OCI-LY1 (cell line): ENCODE measurements at regions not wholly inside any gene's neighbourhood (a gene's known extent, or its start where the extent isn't known, plus 50 kb on each side); places are given as distances from the start of the nearest gene placed in this dataset.

Experiments used
- H2AFZ ChIP-seq: fragments of 200-600 bp; sonication (generic), shearing (Covaris generic); 2 replicates; pipeline ENCODE4 v1.6.0; 2014; ENCODE audit warnings: antibody characterized with exemption, mild to moderate bottlenecking, low read length
- H3F3A ChIP-seq: fragments of 200-600 bp; sonication (generic), shearing (Covaris generic); 2 replicates; pipeline ENCODE4 v1.6.0; 2014; ENCODE audit warnings: mild to moderate bottlenecking, antibody characterized with exemption, low read length, moderate library complexity; ENCODE audit not compliant: insufficient read depth
- H3K27ac ChIP-seq: fragments of 200-600 bp; sonication (generic); 2 replicates; pipeline ENCODE4 v1.5.1; 2014; ENCODE audit warnings: low read length, mixed run types, mild to moderate bottlenecking, low read depth; ENCODE audit not compliant: poor library complexity, severe bottlenecking
- H3K27me3 ChIP-seq: fragments of 200-600 bp; sonication (generic); 2 replicates; pipeline ENCODE4 v1.6.0; 2014; ENCODE audit warnings: antibody characterized with exemption, mild to moderate bottlenecking, low read length, moderate library complexity; ENCODE audit not compliant: insufficient read depth
- H3K36me3 ChIP-seq: fragments of 200-600 bp; sonication (generic); 2 replicates; pipeline ENCODE4 v1.6.1; 2014; ENCODE audit warnings: mild to moderate bottlenecking, antibody characterized with exemption, low read length, moderate library complexity, mixed read lengths; ENCODE audit not compliant: insufficient read depth
- H3K4me1 ChIP-seq: fragments of 200-600 bp; sonication (generic); 2 replicates; pipeline ENCODE4 v1.5.1; 2014; ENCODE audit warnings: mild to moderate bottlenecking, low read length, moderate library complexity; ENCODE audit not compliant: insufficient read depth, severe bottlenecking
- H3K4me2 ChIP-seq: fragments of 200-600 bp; sonication (generic), shearing (Covaris generic); 2 replicates; pipeline ENCODE4 v1.6.1; 2014; ENCODE audit warnings: low read length
- H3K4me3 ChIP-seq: fragments of 200-600 bp; sonication (generic); 2 replicates; pipeline ENCODE4 v1.5.1; 2014; ENCODE audit warnings: low read length, low read depth, mild to moderate bottlenecking, mixed read lengths; ENCODE audit not compliant: poor library complexity, severe bottlenecking
- H3K79me2 ChIP-seq: fragments of 200-600 bp; shearing (Covaris generic); 2 replicates; pipeline ENCODE4 v1.6.1; 2016; ENCODE audit warnings: mixed run types, low read length, mixed read lengths; ENCODE audit not compliant: insufficient read depth
- H3K9ac ChIP-seq: fragments of 200-600 bp; sonication (generic), shearing (Covaris generic); 2 replicates; pipeline ENCODE4 v1.6.1; 2014; ENCODE audit warnings: mild to moderate bottlenecking, low read length, mixed read lengths
- H3K9me2 ChIP-seq: fragments of 200-600 bp; sonication (generic), shearing (Covaris generic); 2 replicates; pipeline ENCODE4 v1.6.1; 2014; ENCODE audit warnings: low read depth, mild to moderate bottlenecking, low read length, mixed read lengths
- H3K9me3 ChIP-seq: fragments of 200-600 bp; shearing (Covaris generic); 2 replicates; pipeline ENCODE4 v1.6.1; 2014; ENCODE audit warnings: low read length, mixed read lengths
- H4K20me1 ChIP-seq: fragments of 200-600 bp; sonication (generic), shearing (Covaris generic); 2 replicates; pipeline ENCODE4 v1.6.0; 2016; ENCODE audit warnings: mild to moderate bottlenecking, low read length; ENCODE audit not compliant: insufficient read depth
- CTCF ChIP-seq: fragments of 200-600 bp; sonication (generic), shearing (Covaris generic); IDR thresholded peaks from 2 replicates; pipeline ENCODE4 v1.5.1; 2017; ENCODE audit warnings: mild to moderate bottlenecking, antibody characterized with exemption, low read length, moderate library complexity, mixed read lengths
- EZH2 ChIP-seq: fragments of 200-600 bp; sonication (generic), shearing (Covaris generic); IDR thresholded peaks from 2 replicates; pipeline ENCODE4 v1.8.0; 2017; ENCODE audit warnings: borderline replicate concordance, mixed run types, mild to moderate bottlenecking, antibody characterized with exemption, low read length, moderate library complexity, mixed read lengths

GRCh38 chr1:163535807-163536206 lies 214.1 kb downstream of the NUF2 start:
- peaks cover 18% of the 10 kb centered on the region for H3K4me1 ChIP-seq
- no peaks in the 10 kb centered on the region for H3K9me3 ChIP-seq
- H3K27me3 ChIP-seq = no peaks in the 10 kb centered on the region
- no peaks in the 10 kb centered on the region for H4K20me1 ChIP-seq
- H3F3A ChIP-seq = no peaks in the 10 kb centered on the region
- H3K36me3 ChIP-seq = no peaks in the 10 kb centered on the region
- H2AFZ ChIP-seq = no peak overlapping the region
- H3K79me2 ChIP-seq = no peaks in the 10 kb centered on the region
- no peak overlapping the region for H3K4me3 ChIP-seq
- H3K27ac ChIP-seq = no peak overlapping the region
- no peak overlapping the region for H3K9ac ChIP-seq
- no peak overlapping the region for H3K4me2 ChIP-seq
- no peaks in the 10 kb centered on the region for H3K9me2 ChIP-seq
- TF ChIP-seq CTCF (peak; percentile 69), EZH2 (no peak)

GRCh38 chr1:163537809-163538208 lies 216.1 kb downstream of the NUF2 start:
- no peaks in the 10 kb centered on the region for H3K79me2 ChIP-seq
- TF ChIP-seq CTCF (no peak), EZH2 (no peak)
- no peak overlapping the region for H3K27ac ChIP-seq

GRCh38 chr1:163538667-163539066 lies 216.9 kb downstream of the NUF2 start:
- Histone ChIP-seq H3F3A (no peaks in the 10 kb centered on the region), H3K9ac (no peak overlapping the region), H4K20me1 (no peaks in the 10 kb centered on the region), H3K27me3 (no peaks in the 10 kb centered on the region), H3K4me2 (no peak overlapping the region), H3K4me3 (no peak overlapping the region), H3K36me3 (no peaks in the 10 kb centered on the region), H3K9me3 (no peaks in the 10 kb centered on the region), H2AFZ (no peak overlapping the region), H3K79me2 (no peaks in the 10 kb centered on the region), H3K27ac (no peak overlapping the region), H3K9me2 (no peaks in the 10 kb centered on the region), H3K4me1 (peaks cover 10% of the 10 kb centered on the region)
- TF ChIP-seq CTCF (no peak), EZH2 (no peak)

More at GRCh38 chr1:163537809-163538208, 216.1 kb downstream of the NUF2 start:
- Histone ChIP-seq H3K36me3 (no peaks in the 10 kb centered on the region), H3K9me2 (no peaks in the 10 kb centered on the region), H3K9ac (no peak overlapping the region), H3K27me3 (no peaks in the 10 kb centered on the region), H3K4me3 (no peak overlapping the region), H3K4me1 (peaks cover 10% of the 10 kb centered on the region), H2AFZ (no peak overlapping the region), H3K9me3 (no peaks in the 10 kb centered on the region), H3F3A (no peaks in the 10 kb centered on the region), H4K20me1 (no peaks in the 10 kb centered on the region), H3K4me2 (no peak overlapping the region)
